Renal pelvis (tissue), 1 donor: ENCODE measurements at regions not wholly inside any gene's neighbourhood (a gene's known extent, or its start where the extent isn't known, plus 50 kb on each side); places are given as distances from the start of the nearest gene placed in this dataset.

ENCODE experiments used
- DNase-seq: peaks from one replicate; pipeline ENCODE4 v3.0.0-alpha.2; 2013

GRCh38 chr5:166505067-166505466, 1786.4 kb upstream of the WWC1 start:
- DNase-seq, result no peak

GRCh38 chr5:166505544-166505943, 1785.9 kb upstream of the WWC1 start:
- DNase-seq, result no peak

GRCh38 chr5:166507810-166508425, 1783.5 kb upstream of the WWC1 start:
- no peak for DNase-seq

- peak; percentile 48 for DNase-seq
Measured at GRCh38 chr5:166509085-166509484, 1782.4 kb upstream of the WWC1 start.

- DNase-seq, result no peak
Measured at GRCh38 chr5:166517976-166518375, 1773.5 kb upstream of the WWC1 start.

GRCh38 chr5:166523206-166523605, 1768.2 kb upstream of the WWC1 start:
- no peak for DNase-seq

DNA sequence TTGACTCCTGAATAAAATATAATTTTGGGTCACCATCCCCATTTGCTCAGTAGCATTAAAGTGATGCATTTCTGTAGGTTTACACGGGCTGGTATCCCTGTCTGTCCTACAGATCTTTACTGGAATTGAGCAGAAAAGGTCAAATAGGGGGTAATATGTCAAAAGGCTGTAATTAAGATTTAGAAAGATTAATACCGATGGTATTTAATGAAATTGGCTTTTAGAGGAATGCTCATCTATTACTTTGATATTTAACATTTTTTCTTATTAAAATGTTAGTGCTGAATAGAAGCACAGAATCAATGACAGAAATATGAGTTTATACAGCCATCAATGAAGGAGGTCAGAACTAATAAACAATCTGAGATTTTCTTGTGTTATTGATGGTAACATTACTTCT, 1762.2 kb upstream of the WWC1 start:
- no peak for DNase-seq

DNA sequence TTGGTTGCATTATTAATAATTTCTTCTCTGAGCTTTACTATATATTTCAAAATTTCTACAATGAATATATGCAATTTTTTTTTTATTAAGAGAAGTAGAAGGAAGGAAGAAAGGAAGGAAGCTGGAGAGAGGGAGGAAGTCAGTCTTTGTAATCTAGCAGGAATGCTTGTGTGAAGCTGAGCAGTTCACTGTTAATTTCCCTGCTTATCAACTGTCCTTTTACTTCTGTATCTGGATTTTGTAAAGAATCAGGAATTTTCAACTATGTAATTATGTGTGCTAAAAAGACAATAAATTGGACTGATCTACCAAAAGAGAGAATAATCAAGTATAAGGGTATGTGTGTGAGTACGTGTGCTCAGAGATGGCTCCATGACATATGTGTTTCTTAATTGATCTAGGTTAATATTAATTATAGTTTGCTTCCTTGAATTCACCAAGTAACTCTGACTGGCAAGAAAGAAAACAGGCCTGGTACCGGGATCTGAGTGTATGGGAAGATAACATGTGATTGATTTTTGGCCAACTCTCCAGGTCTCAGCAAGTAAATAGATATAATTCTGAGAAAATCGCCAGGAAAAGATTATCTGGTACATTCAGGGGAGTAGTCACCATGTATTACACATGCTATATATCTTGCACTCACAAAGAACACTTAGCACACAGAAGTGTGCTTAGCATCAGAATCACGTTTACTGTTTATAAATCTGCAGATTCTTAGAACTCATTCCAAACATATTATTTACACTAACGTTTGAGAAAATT, 1758.8 kb upstream of the WWC1 start:
- no peak for DNase-seq

GRCh38 chr5:166535641-166536040, 1755.8 kb upstream of the WWC1 start:
- no peak for DNase-seq

GRCh38 chr5:166540156-166540555, 1751.3 kb upstream of the WWC1 start:
- no peak for DNase-seq

- DNase-seq, result no peak
Measured at GRCh38 chr5:166551384-166551783, 1740.1 kb upstream of the WWC1 start.

GRCh38 chr5:166553778-166554177, 1737.7 kb upstream of the WWC1 start:
- DNase-seq, result no peak

DNA sequence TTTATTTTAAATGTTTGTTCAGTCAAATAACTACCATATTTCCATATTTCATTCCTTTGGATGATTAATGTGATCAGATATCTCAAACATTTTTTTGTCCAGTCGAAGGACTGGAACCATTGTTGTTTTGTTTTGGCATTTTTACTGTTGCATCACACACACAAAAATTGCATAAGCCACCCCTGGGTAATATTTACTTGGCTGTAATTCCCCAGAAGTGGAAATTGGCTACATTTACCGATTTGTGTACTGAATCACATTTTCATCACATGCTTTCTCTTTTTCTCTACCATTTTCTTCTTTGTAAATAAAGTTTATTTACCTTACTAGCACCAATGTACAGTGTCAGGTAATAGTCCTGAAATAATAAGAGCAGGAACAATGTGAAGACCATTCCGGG, 1729.7 kb upstream of the WWC1 start:
- no peak for DNase-seq

- DNase-seq, result no peak
Measured at GRCh38 chr5:166562246-166562645, 1729.2 kb upstream of the WWC1 start.

DNA sequence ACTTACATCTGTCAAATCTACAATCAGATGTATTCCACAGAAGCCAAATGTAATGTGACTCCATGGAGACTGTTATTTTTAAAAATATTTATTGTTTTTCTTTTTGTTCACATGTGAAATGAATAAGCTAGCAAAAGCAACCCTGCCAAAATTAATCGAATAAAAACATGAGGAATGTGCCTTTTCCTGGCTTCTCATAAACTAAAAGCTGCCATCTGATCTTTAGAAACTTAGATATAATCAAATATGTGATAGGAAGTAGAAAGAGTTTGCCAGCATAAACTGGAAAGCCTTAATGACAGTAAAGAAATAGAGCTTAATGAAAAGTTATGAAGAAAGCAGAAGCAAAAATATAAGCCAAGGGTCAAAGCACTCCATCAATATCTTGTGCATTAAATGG, 1724.7 kb upstream of the WWC1 start:
- peak; percentile 1 for DNase-seq

DNA sequence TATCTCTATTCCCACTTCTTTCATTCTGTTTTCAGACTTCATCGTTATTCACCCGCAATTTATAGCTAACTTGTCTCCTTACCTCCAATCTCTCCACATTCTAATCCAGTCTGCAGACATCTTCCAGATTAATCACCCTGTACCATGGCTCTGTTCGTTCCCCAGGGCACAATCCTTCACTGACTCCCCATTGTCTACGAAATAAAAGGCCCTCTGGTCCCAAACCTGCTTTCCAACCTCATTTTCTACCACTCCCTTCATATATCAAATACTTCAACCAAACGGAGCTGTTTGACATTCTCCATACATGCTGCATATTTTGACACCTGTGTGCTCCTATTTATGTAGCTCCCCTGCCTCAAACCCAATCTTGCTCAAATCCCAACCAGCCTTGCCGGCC, 1720.6 kb upstream of the WWC1 start:
- DNase-seq, result no peak

DNA sequence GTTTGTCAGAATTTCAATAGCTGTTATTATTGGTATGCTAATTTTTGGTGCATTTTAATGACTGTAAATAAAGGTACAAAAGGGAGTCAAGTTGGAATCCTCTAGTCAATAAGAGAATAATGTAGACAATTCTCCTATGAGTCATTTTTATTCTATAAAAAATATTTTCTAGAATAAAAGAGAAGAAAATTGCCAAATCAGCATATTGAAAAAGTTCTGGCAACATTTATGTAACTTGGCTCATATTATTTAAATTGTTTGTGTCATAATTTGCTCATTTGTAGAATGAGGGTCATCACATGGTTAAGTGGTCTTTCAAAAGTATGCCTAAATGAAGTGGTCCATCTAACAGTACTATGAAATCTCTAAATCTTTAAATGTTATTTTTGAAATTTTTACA, 1719.8 kb upstream of the WWC1 start:
- no peak for DNase-seq

- no peak for DNase-seq
Measured at GRCh38 chr5:166576323-166576722, 1715.1 kb upstream of the WWC1 start.

- no peak for DNase-seq
Measured at GRCh38 chr5:166581826-166582225, 1709.6 kb upstream of the WWC1 start.

GRCh38 chr5:166582416-166582815, 1709.0 kb upstream of the WWC1 start:
- DNase-seq, result no peak

- DNase-seq, result no peak
Measured at GRCh38 chr5:166594567-166594966, 1696.9 kb upstream of the WWC1 start.

GRCh38 chr5:166595274-166595951, 1696.0 kb upstream of the WWC1 start:
- DNase-seq, result no peak

- DNase-seq, result no peak
Measured at GRCh38 chr5:166596043-166596442, 1695.4 kb upstream of the WWC1 start.
